ENCODE measurements at regions not wholly inside any gene's neighbourhood (a gene's known extent, or its start where the extent isn't known, plus 50 kb on each side); places are given as distances from the start of the nearest gene placed in this dataset.

GRCh38 chr14:89534902-89535685, 118.1 kb upstream of the FOXN3 start:
- Histone ChIP-seq H2AFZ (ENCODE audit: low read depth, low read length) (no peak overlapping the region), H3K4me3 (ENCODE audit: insufficient read depth, low read depth, low read length) (no peak overlapping the region), H3K9ac (ENCODE audit: low read length) (peak overlapping the region; percentile 4), H3K79me2 (ENCODE audit: insufficient read depth, low read length) (peaks cover 9% of the 10 kb centered on the region), H3K27ac (ENCODE audit: low read depth, low read length) (peak overlapping the region; percentile 13), H4K20me1 (ENCODE audit: insufficient read depth, low read length) (no peaks in the 10 kb centered on the region), H3K27me3 (ENCODE audit: insufficient read depth, low read length) (no peaks in the 10 kb centered on the region), H3K36me3 (ENCODE audit: insufficient read depth, low read length) (no peaks in the 10 kb centered on the region), H3K4me2 (ENCODE audit: low read length) (peak overlapping the region; percentile 26), H3K9me3 (ENCODE audit: insufficient read depth, low read depth, low read length) (no peaks in the 10 kb centered on the region), H3K4me1 (ENCODE audit: insufficient read depth, low read length) (peaks cover 24% of the 10 kb centered on the region)
- H3K27ac Mint-ChIP-seq (ENCODE audit: unreplicated experiment) = peak overlapping the region; percentile 0
- H3K36me3 Mint-ChIP-seq (ENCODE audit: low read depth, unreplicated experiment) = peaks cover 8% of the 10 kb centered on the region
- DNase-seq (ENCODE audit: low read depth) (peak; percentile 70), FAIRE-seq (no peak)
- peaks cover 27% of the 10 kb centered on the region for H3K4me1 Mint-ChIP-seq (ENCODE audit: low read depth, unreplicated experiment)
- no peaks in the 10 kb centered on the region for H3K27me3 Mint-ChIP-seq (ENCODE audit: low read depth, unreplicated experiment)
- H3K4me3 Mint-ChIP-seq (ENCODE audit: unreplicated experiment) = no peak overlapping the region
- no peaks in the 10 kb centered on the region for H3K9me3 Mint-ChIP-seq (ENCODE audit: unreplicated experiment)
- TF ChIP-seq EZH2 (IDR thresholded peaks at IDR 0.05; ENCODE audit: insufficient read depth, low read length) = no peak
- TF ChIP-seq, protein P1, sequence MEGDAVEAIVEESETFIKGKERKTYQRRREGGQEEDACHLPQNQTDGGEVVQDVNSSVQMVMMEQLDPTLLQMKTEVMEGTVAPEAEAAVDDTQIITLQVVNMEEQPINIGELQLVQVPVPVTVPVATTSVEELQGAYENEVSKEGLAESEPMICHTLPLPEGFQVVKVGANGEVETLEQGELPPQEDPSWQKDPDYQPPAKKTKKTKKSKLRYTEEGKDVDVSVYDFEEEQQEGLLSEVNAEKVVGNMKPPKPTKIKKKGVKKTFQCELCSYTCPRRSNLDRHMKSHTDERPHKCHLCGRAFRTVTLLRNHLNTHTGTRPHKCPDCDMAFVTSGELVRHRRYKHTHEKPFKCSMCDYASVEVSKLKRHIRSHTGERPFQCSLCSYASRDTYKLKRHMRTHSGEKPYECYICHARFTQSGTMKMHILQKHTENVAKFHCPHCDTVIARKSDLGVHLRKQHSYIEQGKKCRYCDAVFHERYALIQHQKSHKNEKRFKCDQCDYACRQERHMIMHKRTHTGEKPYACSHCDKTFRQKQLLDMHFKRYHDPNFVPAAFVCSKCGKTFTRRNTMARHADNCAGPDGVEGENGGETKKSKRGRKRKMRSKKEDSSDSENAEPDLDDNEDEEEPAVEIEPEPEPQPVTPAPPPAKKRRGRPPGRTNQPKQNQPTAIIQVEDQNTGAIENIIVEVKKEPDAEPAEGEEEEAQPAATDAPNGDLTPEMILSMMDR (IDR thresholded peaks at IDR 0.05; ENCODE audit: insufficient read depth, low read depth, low read length) = no peak

DNA sequence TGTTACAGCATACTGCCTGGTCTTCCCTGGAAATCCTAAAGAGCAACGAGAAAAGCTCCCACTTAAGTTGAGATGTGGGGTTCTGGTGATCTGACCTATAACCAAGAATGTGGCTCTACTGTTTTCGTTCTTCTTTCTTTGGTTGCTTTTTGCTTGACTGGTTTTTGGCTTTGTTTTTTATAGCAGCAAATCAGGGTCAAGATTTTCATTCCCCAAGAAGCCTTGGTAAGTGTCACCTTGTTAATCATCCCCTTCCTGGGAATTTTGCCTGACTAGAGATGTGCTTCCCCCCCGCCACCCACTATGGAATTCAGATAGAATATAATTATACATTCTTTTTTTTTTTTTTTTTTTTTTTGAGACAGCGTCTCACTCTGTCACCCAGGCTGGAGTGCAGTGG, 116.7 kb upstream of the FOXN3 start:
- Histone ChIP-seq H3K27me3 (ENCODE audit: insufficient read depth, low read length) (no peaks in the 10 kb centered on the region), H3K9ac (ENCODE audit: low read length) (no peak overlapping the region), H3K4me1 (ENCODE audit: insufficient read depth, low read length) (peaks cover 16% of the 10 kb centered on the region), H3K4me2 (ENCODE audit: low read length) (no peak overlapping the region), H3K9me3 (ENCODE audit: insufficient read depth, low read depth, low read length) (no peaks in the 10 kb centered on the region), H4K20me1 (ENCODE audit: insufficient read depth, low read length) (no peaks in the 10 kb centered on the region), H3K36me3 (ENCODE audit: insufficient read depth, low read length) (no peaks in the 10 kb centered on the region), H3K4me3 (ENCODE audit: insufficient read depth, low read depth, low read length) (no peak overlapping the region), H3K27ac (ENCODE audit: low read depth, low read length) (no peak overlapping the region), H3K79me2 (ENCODE audit: insufficient read depth, low read length) (peaks cover 9% of the 10 kb centered on the region), H2AFZ (ENCODE audit: low read depth, low read length) (no peak overlapping the region)
- H3K9me3 Mint-ChIP-seq (ENCODE audit: unreplicated experiment) = no peaks in the 10 kb centered on the region
- H3K4me3 Mint-ChIP-seq (ENCODE audit: unreplicated experiment) = no peak overlapping the region
- no peak for DNase-seq (ENCODE audit: low read depth)
- no peak for FAIRE-seq
- H3K4me1 Mint-ChIP-seq (ENCODE audit: low read depth, unreplicated experiment) = peaks cover 21% of the 10 kb centered on the region
- TF ChIP-seq EZH2 (IDR thresholded peaks at IDR 0.05; ENCODE audit: insufficient read depth, low read length) = no peak
- TF ChIP-seq, protein P1 (IDR thresholded peaks at IDR 0.05; ENCODE audit: insufficient read depth, low read depth, low read length) = no peak
- no peaks in the 10 kb centered on the region for H3K27me3 Mint-ChIP-seq (ENCODE audit: low read depth, unreplicated experiment)
- H3K36me3 Mint-ChIP-seq (ENCODE audit: low read depth, unreplicated experiment) = peaks cover 8% of the 10 kb centered on the region
- H3K27ac Mint-ChIP-seq (ENCODE audit: unreplicated experiment) = no peak overlapping the region

DNA sequence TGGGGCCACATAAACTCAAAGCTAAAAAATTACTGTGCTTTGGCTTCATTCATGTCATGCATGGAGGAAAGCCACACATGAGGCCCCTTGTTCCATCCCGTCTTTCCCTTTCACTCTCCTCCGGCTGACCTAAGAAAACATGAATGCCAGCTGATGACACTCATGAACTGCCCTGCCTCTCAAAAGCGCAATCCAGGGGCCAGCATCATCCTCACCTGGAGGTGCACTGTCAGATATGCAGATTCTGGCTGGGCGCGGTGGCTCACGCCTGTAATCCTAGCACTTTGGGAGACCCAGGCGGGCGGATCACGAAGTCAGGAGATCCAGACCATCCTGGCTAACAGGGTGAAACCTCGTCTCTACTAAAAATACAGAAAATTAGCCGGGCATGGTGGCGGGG, 116.1 kb upstream of the FOXN3 start:
- Histone ChIP-seq H3K27ac (ENCODE audit: low read depth, low read length) (no peak overlapping the region), H2AFZ (ENCODE audit: low read depth, low read length) (no peak overlapping the region), H3K9me3 (ENCODE audit: insufficient read depth, low read depth, low read length) (no peaks in the 10 kb centered on the region), H3K27me3 (ENCODE audit: insufficient read depth, low read length) (no peaks in the 10 kb centered on the region), H3K9ac (ENCODE audit: low read length) (no peak overlapping the region), H4K20me1 (ENCODE audit: insufficient read depth, low read length) (no peaks in the 10 kb centered on the region), H3K4me3 (ENCODE audit: insufficient read depth, low read depth, low read length) (no peak overlapping the region), H3K4me1 (ENCODE audit: insufficient read depth, low read length) (peaks cover 16% of the 10 kb centered on the region), H3K4me2 (ENCODE audit: low read length) (no peak overlapping the region), H3K36me3 (ENCODE audit: insufficient read depth, low read length) (no peaks in the 10 kb centered on the region), H3K79me2 (ENCODE audit: insufficient read depth, low read length) (peaks cover 9% of the 10 kb centered on the region)
- no peak for FAIRE-seq
- Mint-ChIP-seq H3K4me3 (ENCODE audit: unreplicated experiment) (no peak overlapping the region), H3K4me1 (ENCODE audit: low read depth, unreplicated experiment) (peaks cover 21% of the 10 kb centered on the region), H3K27me3 (ENCODE audit: low read depth, unreplicated experiment) (no peaks in the 10 kb centered on the region), H3K36me3 (ENCODE audit: low read depth, unreplicated experiment) (peaks cover 8% of the 10 kb centered on the region), H3K27ac (ENCODE audit: unreplicated experiment) (no peak overlapping the region), H3K9me3 (ENCODE audit: unreplicated experiment) (peaks cover under 1% of the 10 kb centered on the region)
- DNase-seq (ENCODE audit: low read depth) = no peak
- TF ChIP-seq, protein P1 (IDR thresholded peaks at IDR 0.05; ENCODE audit: insufficient read depth, low read depth, low read length) = no peak
- no peak for TF ChIP-seq EZH2 (IDR thresholded peaks at IDR 0.05; ENCODE audit: insufficient read depth, low read length)
